ENCODE measurements at regions not wholly inside any gene's neighbourhood (a gene's known extent, or its start where the extent isn't known, plus 50 kb on each side); places are given as distances from the start of the nearest gene placed in this dataset.

GRCh38 chr12:81988362-81988761 is 229.2 kb upstream of the PPFIA2 start:
- ATAC-seq (no peak), DNase-seq (no peak)
- intact Hi-C loops (cut with DNase I, micrococcal nuclease), result no loop called here

- no peak for ATAC-seq
- no peak for DNase-seq
- intact Hi-C loops (cut with DNase I, micrococcal nuclease), result no loop called here
These were observed 228.2 kb upstream of the PPFIA2 start for GRCh38 chr12:81987371-81987770.

DNA sequence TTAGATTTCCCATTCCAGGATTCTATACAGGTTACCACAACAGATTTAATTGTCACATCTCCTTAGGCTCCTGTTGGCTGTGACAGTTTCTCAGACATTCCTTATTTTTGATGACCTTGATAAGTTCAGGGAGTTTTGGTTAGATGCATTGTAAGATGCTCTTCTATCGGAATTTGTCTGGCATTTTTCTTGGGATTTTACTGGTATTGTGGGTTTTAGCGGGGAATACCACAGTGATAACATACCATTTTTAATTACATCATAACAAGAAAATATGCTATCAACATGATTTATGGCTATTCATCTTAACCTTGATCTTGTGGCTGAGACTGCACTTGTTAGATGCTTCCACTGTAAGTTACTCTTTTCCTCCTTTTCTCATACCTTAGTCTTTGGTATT is 217.5 kb upstream of the PPFIA2 start:
- ATAC-seq, result no peak
- DNase-seq, result no peak
- intact Hi-C loops (cut with DNase I, micrococcal nuclease), result no loop called here

GRCh38 chr12:81974762-81975161 is 215.6 kb upstream of the PPFIA2 start:
- DNase-seq, result no peak
- ATAC-seq, result no peak
- intact Hi-C loops (cut with DNase I, micrococcal nuclease), result no loop called here

- no peak for ATAC-seq
- intact Hi-C loops (cut with DNase I, micrococcal nuclease), result no loop called here
- no peak for DNase-seq
These were observed 209.3 kb upstream of the PPFIA2 start for GRCh38 chr12:81968421-81968820.

- DNase-seq, result no peak
- intact Hi-C loops (cut with DNase I, micrococcal nuclease), result no loop called here
- no peak for ATAC-seq
These were observed 204.5 kb upstream of the PPFIA2 start for GRCh38 chr12:81963636-81964035.

- DNase-seq, result no peak
- intact Hi-C loops (cut with DNase I, micrococcal nuclease), result no loop called here
- no peak for ATAC-seq
These were observed 203.9 kb upstream of the PPFIA2 start for GRCh38 chr12:81963026-81963425.

DNA sequence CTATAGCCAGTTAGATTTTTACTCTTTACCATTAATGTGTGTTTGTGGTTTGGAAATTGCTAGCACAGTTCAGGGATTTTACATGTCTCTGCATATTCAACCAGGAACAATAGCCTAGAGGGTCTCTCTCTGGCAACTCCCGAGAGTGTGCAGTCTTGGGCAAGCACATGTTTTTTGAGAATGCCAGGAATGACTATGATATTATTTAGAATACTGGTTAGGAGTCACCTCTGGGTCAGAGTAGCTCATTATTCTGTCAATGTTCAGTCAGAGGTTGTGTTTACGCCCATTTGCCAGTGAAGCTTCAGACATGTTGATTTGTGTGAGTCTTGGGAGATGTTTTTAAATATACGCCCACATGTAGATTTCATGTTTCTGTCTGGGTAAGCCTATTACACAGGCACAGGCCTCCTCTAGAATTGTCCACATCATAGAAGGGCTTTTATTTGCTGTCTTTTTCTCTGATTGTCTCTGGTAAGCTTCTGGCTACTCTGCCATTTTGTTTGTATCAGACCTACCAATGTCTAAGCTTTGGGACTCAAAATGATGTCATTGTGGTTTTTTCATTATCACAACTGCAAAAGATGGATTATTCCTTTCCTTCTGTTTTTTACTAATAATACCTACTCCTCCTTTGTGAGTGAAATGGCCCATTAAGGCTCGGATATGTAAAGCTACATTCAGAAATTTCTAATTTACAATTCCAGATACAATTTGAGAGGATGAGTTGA is 203.1 kb upstream of the PPFIA2 start:
- intact Hi-C loops (cut with DNase I, micrococcal nuclease), result no loop called here
- DNase-seq, result no peak
- no peak for ATAC-seq

DNA sequence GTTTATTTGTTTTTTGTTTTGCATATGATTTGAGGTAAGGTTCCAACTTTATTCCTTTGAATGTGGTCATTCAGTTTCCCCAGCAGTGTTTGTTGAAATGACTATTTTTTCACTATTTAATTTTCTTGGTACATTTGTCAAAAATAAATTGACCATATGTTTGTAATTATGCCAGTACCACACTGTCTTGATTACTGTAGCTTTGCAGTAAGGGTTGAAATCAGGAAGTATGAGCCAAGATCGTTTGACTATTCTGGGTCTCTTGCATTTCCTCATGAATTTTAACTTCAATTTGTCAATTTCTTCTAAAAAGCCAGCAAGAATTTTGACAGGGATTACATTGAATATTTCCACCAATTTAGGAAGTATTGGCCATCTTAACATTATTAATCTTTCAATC is 199.3 kb upstream of the PPFIA2 start:
- intact Hi-C loops (cut with DNase I, micrococcal nuclease), result no loop called here
- no peak for ATAC-seq
- DNase-seq, result no peak

GRCh38 chr12:81957631-81958030 is 198.5 kb upstream of the PPFIA2 start:
- intact Hi-C loops (cut with DNase I, micrococcal nuclease), result no loop called here
- no peak for ATAC-seq
- no peak for DNase-seq

DNA sequence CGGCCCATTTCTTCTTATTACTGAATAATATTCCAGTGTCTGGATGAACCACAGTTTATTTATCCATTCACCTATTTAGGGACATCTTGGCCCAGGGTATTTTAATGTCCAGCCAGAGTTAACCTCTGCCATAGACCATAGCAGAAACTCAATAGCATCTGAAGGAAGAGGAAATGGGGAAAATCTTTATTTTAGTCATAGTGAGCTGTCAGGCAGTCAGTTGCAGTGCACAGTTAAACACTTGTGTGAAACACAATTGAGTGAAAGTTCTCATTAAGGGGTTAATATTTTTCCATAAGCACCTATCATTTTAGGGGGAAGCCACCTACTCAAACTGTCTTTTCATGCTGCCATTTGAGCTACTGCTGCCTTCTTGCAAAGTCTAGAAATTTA is 197.3 kb upstream of the PPFIA2 start:
- DNase-seq (no peak), ATAC-seq (no peak)
- intact Hi-C loops (cut with DNase I, micrococcal nuclease), result no loop called here

DNA sequence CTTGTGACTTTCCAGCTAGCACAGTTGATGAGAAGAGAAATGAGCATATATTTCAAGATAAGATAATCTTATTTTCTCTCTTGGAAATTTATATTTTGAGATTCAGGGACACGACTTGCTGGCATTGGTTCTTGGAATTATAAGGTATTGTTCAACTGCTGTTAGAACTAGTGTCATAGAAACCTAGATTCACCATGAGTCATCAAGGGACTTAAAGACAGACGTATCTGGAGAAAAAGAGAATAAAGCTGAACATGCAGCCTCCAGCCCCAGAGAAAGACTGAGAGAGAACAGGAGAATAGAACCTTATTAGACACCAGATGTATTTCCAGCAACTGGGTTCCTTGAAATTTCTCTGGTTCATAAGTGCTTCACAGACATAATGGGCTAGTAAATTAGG is 194.4 kb upstream of the PPFIA2 start:
- DNase-seq (no peak), ATAC-seq (no peak)
- intact Hi-C loops (cut with DNase I, micrococcal nuclease), result no loop called here

DNA sequence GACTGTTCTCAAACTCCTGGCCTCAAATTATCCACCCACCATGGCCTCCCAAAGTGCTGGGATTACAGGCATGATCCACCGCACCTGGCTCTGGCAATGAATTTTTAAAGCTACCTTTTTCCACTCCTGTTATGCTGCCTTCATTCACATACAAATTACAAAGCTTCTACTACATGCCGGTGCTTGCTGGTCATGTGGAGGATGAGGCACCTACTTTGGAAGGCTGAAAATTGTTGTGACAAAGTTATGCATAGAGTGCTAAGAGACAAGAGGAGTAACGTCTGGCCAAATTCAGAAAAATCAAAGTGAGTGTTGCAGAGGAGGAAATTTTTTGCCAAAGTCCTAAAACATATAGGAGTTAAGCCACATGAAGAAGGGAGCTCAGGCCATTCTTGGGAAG is 191.7 kb upstream of the PPFIA2 start:
- DNase-seq, result no peak
- intact Hi-C loops (cut with DNase I, micrococcal nuclease), result no loop called here
- ATAC-seq, result no peak

- no peak for DNase-seq
- intact Hi-C loops (cut with DNase I, micrococcal nuclease), result no loop called here
- ATAC-seq, result no peak
These were observed 190.7 kb upstream of the PPFIA2 start for GRCh38 chr12:81949841-81950308.

DNA sequence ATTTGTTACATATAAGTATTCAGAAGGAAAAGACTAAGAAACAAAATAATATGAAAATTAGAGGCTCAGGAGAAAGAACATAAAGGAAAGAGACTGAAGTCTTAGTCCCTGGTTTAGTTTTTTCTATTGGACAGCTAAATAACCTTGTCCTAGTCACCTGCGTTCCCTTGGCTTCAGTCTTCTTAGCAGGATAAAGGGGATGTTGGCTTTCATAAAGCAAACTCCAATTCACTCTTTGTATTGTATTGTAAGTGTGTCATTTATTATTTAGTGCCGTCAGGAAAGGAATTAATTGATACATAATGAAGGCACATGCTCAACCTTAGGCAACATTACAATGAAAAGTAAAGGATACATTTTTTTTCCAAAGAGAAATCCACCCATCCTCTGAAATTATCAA is 190.3 kb upstream of the PPFIA2 start:
- intact Hi-C loops (cut with DNase I, micrococcal nuclease), result no loop called here
- no peak for DNase-seq
- ATAC-seq, result no peak

DNA sequence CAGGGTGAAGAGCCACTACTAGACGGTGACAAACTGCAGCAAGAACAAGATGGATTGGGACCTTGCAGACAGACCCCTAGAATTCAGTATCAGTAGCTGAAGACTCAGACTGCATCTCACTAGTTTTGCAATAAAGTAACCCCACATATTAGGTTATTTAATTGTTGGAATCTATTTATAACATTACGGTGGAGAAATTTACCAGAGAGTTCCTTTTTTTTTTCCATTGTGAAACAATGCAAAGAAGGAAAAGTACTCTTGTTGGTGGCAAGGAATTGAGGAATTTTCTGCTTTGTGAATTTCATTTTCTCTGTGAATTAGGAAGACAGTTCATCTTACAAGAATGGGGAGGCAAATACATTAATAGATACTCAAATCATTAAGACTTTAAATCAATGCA is 185.7 kb upstream of the PPFIA2 start:
- no peak for DNase-seq
- intact Hi-C loops (cut with DNase I, micrococcal nuclease), result no loop called here

DNA sequence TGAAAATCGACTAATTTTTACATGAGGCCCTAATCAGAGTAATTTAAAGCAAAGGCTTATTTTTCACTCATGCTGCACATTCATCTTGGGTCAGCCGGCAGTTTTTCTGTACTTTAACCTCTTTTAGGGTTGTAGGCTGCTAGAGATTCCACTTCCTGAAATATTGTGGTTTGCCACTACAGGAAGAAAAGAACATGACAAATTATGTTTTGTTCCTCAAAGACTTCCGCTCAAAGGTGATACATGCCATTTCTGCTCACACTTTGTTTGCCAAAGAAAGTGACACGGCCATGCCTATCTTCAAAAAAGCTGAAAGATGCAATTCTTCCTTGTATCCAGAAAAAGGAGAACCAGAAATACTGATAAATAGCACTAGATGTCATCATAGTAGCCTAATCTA is 183.4 kb upstream of the PPFIA2 start:
- no peak for ATAC-seq
- intact Hi-C loops (cut with DNase I, micrococcal nuclease), result no loop called here
- DNase-seq, result no peak

More for the DNA sequence above, 185.7 kb upstream of the PPFIA2 start:
- ATAC-seq, result no peak

- DNase-seq (no peak), ATAC-seq (no peak)
- intact Hi-C loops (cut with DNase I, micrococcal nuclease), result no loop called here
These were observed 170.9 kb upstream of the PPFIA2 start for GRCh38 chr12:81930037-81930436.

GRCh38 chr12:81896771-81897170 is 137.6 kb upstream of the PPFIA2 start:
- intact Hi-C loops (cut with DNase I, micrococcal nuclease), result no loop called here
- ATAC-seq, result no peak
- peak in 1 of 2 donors; percentile 5 for DNase-seq

DNA sequence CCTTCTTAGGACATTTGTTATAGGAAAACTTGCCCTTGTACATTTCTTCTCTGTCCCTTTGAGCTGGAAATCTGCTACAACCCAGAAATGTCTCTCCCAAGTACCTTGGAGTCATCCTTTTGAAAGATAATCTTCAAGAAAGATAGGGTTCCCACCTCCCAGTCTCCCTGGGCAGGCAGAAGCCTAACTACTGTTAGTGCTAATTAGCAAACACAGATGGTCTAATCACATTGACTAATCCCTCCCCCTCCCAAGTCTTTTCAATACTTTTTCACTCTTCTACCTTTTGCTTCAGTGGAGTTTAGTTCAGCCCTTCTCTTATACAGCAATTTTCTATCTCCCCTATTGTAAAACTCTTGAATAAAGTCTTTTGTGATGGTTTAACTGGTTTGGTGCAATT is 129.8 kb upstream of the PPFIA2 start:
- intact Hi-C loops (cut with DNase I, micrococcal nuclease), result no loop called here
- DNase-seq, result no peak
- ATAC-seq, result no peak

- ATAC-seq, result no peak
- intact Hi-C loops (cut with DNase I, micrococcal nuclease), result no loop called here
- no peak for DNase-seq
These were observed 129.1 kb upstream of the PPFIA2 start for GRCh38 chr12:81888106-81888740.
